PFSK-1 (cell line): ENCODE measurements at regions not wholly inside any gene's neighbourhood (a gene's known extent, or its start where the extent isn't known, plus 50 kb on each side); places are given as distances from the start of the nearest gene placed in this dataset.

Experiments
- POLR2AphosphoS5 ChIP-seq: IDR thresholded peaks from 2 replicates; pipeline ENCODE4 v1.6.1; 2012; ENCODE audit warnings: low read depth, mild to moderate bottlenecking, control low read depth, low read length, moderate library complexity
- TF ChIP-seq, protein P1 (sequence below), 2 experiments: IDR thresholded peaks; 2 replicates each; pipeline versions ENCODE4 v1.6.1 to v1.8.0; 2011 to 2012; ENCODE audit warnings: low read depth in 2 of 2, low read length in 2 of 2, control low read depth in 1 of 2, inconsistent platforms in 1 of 2, mild to moderate bottlenecking in 1 of 2, moderate library complexity in 1 of 2; ENCODE audit not compliant: insufficient read depth in 1 of 2

DNA sequence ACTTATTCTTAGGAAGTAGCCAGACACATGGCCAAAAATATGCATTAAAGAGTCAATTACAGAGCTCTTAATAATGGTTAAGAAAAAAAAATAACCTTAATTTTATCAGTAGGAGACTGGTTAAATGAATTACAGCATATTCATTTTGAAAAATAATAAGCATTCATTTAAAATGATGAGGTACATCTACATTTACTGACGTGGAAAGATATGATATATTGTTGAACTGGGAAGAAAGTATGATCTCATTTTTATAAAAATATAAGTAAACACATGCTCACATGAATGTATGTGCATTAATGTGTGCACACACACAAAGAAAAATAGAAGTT is 250.3 kb downstream of the ENC1 start:
- TF ChIP-seq, protein P1, sequence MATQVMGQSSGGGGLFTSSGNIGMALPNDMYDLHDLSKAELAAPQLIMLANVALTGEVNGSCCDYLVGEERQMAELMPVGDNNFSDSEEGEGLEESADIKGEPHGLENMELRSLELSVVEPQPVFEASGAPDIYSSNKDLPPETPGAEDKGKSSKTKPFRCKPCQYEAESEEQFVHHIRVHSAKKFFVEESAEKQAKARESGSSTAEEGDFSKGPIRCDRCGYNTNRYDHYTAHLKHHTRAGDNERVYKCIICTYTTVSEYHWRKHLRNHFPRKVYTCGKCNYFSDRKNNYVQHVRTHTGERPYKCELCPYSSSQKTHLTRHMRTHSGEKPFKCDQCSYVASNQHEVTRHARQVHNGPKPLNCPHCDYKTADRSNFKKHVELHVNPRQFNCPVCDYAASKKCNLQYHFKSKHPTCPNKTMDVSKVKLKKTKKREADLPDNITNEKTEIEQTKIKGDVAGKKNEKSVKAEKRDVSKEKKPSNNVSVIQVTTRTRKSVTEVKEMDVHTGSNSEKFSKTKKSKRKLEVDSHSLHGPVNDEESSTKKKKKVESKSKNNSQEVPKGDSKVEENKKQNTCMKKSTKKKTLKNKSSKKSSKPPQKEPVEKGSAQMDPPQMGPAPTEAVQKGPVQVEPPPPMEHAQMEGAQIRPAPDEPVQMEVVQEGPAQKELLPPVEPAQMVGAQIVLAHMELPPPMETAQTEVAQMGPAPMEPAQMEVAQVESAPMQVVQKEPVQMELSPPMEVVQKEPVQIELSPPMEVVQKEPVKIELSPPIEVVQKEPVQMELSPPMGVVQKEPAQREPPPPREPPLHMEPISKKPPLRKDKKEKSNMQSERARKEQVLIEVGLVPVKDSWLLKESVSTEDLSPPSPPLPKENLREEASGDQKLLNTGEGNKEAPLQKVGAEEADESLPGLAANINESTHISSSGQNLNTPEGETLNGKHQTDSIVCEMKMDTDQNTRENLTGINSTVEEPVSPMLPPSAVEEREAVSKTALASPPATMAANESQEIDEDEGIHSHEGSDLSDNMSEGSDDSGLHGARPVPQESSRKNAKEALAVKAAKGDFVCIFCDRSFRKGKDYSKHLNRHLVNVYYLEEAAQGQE (IDR thresholded peaks at IDR 0.05; ENCODE audit: insufficient read depth in 1 of 2, low read depth in 2 of 2, low read length in 2 of 2): no peak
- TF ChIP-seq POLR2AphosphoS5: no peak
